Kidney epithelial cell (primary cell): ENCODE measurements at regions not wholly inside any gene's neighbourhood (a gene's known extent, or its start where the extent isn't known, plus 50 kb on each side); places are given as distances from the start of the nearest gene placed in this dataset.
A peak's percentile ranks its signal among the peaks of the same experiment; 100 is the strongest.

Experiments
- DNase-seq: peaks from one replicate; pipeline ENCODE4 v3.0.0-alpha.2; 2010; ENCODE audit warnings: low read depth
- H3K27me3 ChIP-seq: 2 replicates; pipeline ENCODE4 v1.6.0; 2011; ENCODE audit warnings: low read length; ENCODE audit not compliant: control insufficient read depth, insufficient read depth
- H3K36me3 ChIP-seq: 2 replicates; pipeline ENCODE4 v1.5.1; 2011; ENCODE audit warnings: low read length; ENCODE audit not compliant: control insufficient read depth, insufficient read depth
- H3K4me3 ChIP-seq: 2 replicates; pipeline ENCODE4 v1.5.1; 2011; ENCODE audit warnings: low read depth, mild to moderate bottlenecking, control low read depth, low read length
- CTCF ChIP-seq: IDR thresholded peaks from 2 replicates; pipeline ENCODE4 v1.5.1; 2011; ENCODE audit warnings: mild to moderate bottlenecking, moderate library complexity, low read length, control low read depth, inconsistent platforms; ENCODE audit not compliant: insufficient read depth, poor library complexity, severe bottlenecking

- no peak for TF ChIP-seq CTCF
- DNase-seq = no peak
- Histone ChIP-seq H3K4me3 (no peak overlapping the region), H3K27me3 (no peaks in the 10 kb centered on the region), H3K36me3 (no peaks in the 10 kb centered on the region)
These were observed 568.4 kb downstream of the PLA2G4A start for GRCh38 chr1:187396929-187397796.

- no peak for TF ChIP-seq CTCF
- Histone ChIP-seq H3K4me3 (no peak overlapping the region), H3K27me3 (no peaks in the 10 kb centered on the region), H3K36me3 (no peaks in the 10 kb centered on the region)
- DNase-seq = peak; percentile 23
These were observed 579.7 kb downstream of the PLA2G4A start for GRCh38 chr1:187408212-187409004.

- Histone ChIP-seq H3K4me3 (no peak overlapping the region), H3K36me3 (no peaks in the 10 kb centered on the region), H3K27me3 (no peaks in the 10 kb centered on the region)
- DNase-seq = no peak
- TF ChIP-seq CTCF = no peak
These were observed 580.6 kb downstream of the PLA2G4A start for GRCh38 chr1:187409341-187409740.

- no peak for DNase-seq
- Histone ChIP-seq H3K4me3 (no peak overlapping the region), H3K27me3 (no peaks in the 10 kb centered on the region), H3K36me3 (no peaks in the 10 kb centered on the region)
- no peak for TF ChIP-seq CTCF
These were observed 582.4 kb downstream of the PLA2G4A start for GRCh38 chr1:187411118-187411517.

GRCh38 chr1:187413405-187414169 is 584.8 kb downstream of the PLA2G4A start:
- DNase-seq = no peak
- no peaks in the 10 kb centered on the region for H3K27me3 ChIP-seq
- TF ChIP-seq CTCF = no peak
- H3K4me3 ChIP-seq = no peak overlapping the region
- no peaks in the 10 kb centered on the region for H3K36me3 ChIP-seq
